Natural killer cell (primary cell): ENCODE measurements at regions not wholly inside any gene's neighbourhood (a gene's known extent, or its start where the extent isn't known, plus 50 kb on each side); places are given as distances from the start of the nearest gene placed in this dataset.

Experiments
- ATAC-seq, 3 donors: fragments of 150-1000 bp in 2 of 3; fragments of 200-7000 bp in 1 of 3; cut with Tn5 transposase; 1 replicate in 1 of 3; 2 replicates in 2 of 3; pipeline ENCODE4 v1.10.0; 2021; ENCODE audit warnings: mild to moderate bottlenecking in 2 of 3, moderate library complexity in 2 of 3
- DNase-seq, 2 donors: peaks; one replicate each; pipeline versions ENCODE4 v3.0.0 to v3.0.0-alpha.2; 2013 to 2021; ENCODE audit warnings: mixed read lengths in 1 of 2
- H3K27ac ChIP-seq: one replicate; pipeline ENCODE4 v1.5.1; 2013; ENCODE audit warnings: mild to moderate bottlenecking, low read length
- H3K27me3 ChIP-seq: one replicate; pipeline ENCODE4 v1.6.1; 2013; ENCODE audit warnings: low read length; ENCODE audit not compliant: control insufficient read depth, insufficient read depth
- H3K36me3 ChIP-seq: one replicate; pipeline ENCODE4 v1.6.1; 2013; ENCODE audit warnings: low read length; ENCODE audit not compliant: control insufficient read depth, insufficient read depth
- H3K4me1 ChIP-seq: one replicate; pipeline ENCODE4 v1.6.1; 2013; ENCODE audit warnings: low read length; ENCODE audit not compliant: control insufficient read depth, insufficient read depth
- H3K4me3 ChIP-seq: one replicate; pipeline ENCODE4 v1.5.1; 2013; ENCODE audit warnings: low read length
- H3K9me3 ChIP-seq: one replicate; pipeline ENCODE4 v1.6.1; 2013; ENCODE audit warnings: low read length; ENCODE audit not compliant: control insufficient read depth, insufficient read depth
- H3K27ac Mint-ChIP-seq, 2 donors: one replicate each; pipeline ENCODE4 v1.8.0; 2022; ENCODE audit warnings: mild to moderate bottlenecking in 2 of 2, mixed read lengths in 2 of 2, moderate library complexity in 1 of 2
- H3K27me3 Mint-ChIP-seq, 2 donors: one replicate each; pipeline ENCODE4 v1.8.0; 2022; ENCODE audit warnings: low read depth in 2 of 2, mixed read lengths in 2 of 2
- H3K36me3 Mint-ChIP-seq: one replicate; pipeline ENCODE4 v1.8.0; 2022; ENCODE audit warnings: mixed read lengths
- H3K4me1 Mint-ChIP-seq, 2 donors: one replicate each; pipeline ENCODE4 v1.8.0; 2022; ENCODE audit warnings: mixed read lengths in 2 of 2
- H3K4me3 Mint-ChIP-seq: one replicate; pipeline ENCODE4 v1.8.0; 2022; ENCODE audit warnings: mild to moderate bottlenecking, moderate library complexity, mixed read lengths
- H3K9me3 Mint-ChIP-seq, 2 donors: one replicate each; pipeline ENCODE4 v1.8.0; 2022; ENCODE audit warnings: mixed read lengths in 2 of 2
- WGBS: methylation state at CpG from one replicate; pipeline ENCODE4 v1.1.7; 2013; ENCODE audit warnings: missing lambda C conversion rate; ENCODE audit not compliant: insufficient coverage; 5-methylcytosine and 5-hydroxymethylcytosine counted together
- intact Hi-C: fragments of 100-400 bp; cut with micrococcal nuclease; formaldehyde crosslinking; loops from one replicate; pipeline ENCODE4 v1.14.2; 2022
- TF ChIP-seq, protein P1 (sequence below): fragments of 200-600 bp; IDR thresholded peaks from one replicate; pipeline ENCODE4 v1.8.0; 2022; ENCODE audit warnings: antibody characterized with exemption

DNA sequence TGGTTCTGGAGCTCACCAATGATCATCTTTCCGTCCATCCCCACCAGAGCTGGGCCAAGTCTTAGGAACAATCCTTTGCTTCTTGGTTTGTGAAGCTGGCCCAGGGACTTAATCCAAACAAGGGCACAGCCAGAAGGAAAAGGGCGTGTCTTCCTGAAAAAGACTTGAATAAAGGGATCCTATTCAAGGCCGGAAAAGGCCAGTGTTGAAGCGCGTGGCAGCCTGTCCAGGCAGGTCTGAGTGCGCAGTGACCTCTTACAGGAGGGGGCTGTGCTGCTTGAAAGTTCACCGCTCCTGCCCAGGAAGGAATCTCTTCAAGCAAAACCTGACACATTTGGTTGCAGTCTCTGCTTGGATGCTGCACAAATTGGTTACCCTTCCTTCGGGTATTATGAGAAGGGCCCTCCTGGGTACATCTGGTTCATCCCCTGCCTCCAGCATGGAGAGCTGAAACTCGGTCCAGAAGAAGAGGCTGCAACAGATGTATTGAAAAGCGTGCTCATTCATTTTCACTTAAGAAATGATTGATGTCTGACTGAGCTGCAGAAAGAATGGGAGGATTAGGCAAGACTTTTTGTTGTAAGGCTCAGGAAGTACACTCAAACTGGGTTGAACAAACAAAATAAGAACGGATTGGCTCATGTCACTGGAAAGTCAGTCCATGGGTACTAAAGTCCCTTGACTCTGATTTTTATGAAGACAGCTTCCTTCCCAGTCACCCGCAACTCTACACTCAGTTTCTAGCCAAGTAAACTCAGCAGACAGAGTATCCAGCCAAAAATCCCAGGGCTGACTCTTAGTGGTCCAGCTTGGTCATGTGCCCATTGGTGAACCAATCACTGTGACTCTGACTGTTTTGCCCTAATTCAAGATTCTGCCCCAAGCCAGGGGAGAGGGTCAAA is 136.3 kb downstream of the TFAP2C start:
- Histone ChIP-seq H3K27me3 (no peaks in the 10 kb centered on the region), H3K4me3 (no peak overlapping the region), H3K36me3 (no peaks in the 10 kb centered on the region), H3K27ac (no peak overlapping the region), H3K9me3 (no peaks in the 10 kb centered on the region), H3K4me1 (no peaks in the 10 kb centered on the region)
- Mint-ChIP-seq H3K27ac (no peak overlapping the region), H3K36me3 (no peaks in the 10 kb centered on the region), H3K4me1 (no peaks in the 10 kb centered on the region), H3K9me3 (no peaks in the 10 kb centered on the region), H3K27me3 (peaks cover 0 to 5% of the 10 kb centered on the region in 2 donors), H3K4me3 (no peak overlapping the region)
- no peak for ATAC-seq
- DNase-seq, result no peak
- 64% methylated on average over 12 of the region's 12 CpGs for WGBS
- TF ChIP-seq, protein P1, sequence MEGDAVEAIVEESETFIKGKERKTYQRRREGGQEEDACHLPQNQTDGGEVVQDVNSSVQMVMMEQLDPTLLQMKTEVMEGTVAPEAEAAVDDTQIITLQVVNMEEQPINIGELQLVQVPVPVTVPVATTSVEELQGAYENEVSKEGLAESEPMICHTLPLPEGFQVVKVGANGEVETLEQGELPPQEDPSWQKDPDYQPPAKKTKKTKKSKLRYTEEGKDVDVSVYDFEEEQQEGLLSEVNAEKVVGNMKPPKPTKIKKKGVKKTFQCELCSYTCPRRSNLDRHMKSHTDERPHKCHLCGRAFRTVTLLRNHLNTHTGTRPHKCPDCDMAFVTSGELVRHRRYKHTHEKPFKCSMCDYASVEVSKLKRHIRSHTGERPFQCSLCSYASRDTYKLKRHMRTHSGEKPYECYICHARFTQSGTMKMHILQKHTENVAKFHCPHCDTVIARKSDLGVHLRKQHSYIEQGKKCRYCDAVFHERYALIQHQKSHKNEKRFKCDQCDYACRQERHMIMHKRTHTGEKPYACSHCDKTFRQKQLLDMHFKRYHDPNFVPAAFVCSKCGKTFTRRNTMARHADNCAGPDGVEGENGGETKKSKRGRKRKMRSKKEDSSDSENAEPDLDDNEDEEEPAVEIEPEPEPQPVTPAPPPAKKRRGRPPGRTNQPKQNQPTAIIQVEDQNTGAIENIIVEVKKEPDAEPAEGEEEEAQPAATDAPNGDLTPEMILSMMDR, result no peak
- intact Hi-C loops, result no loop called here

DNA sequence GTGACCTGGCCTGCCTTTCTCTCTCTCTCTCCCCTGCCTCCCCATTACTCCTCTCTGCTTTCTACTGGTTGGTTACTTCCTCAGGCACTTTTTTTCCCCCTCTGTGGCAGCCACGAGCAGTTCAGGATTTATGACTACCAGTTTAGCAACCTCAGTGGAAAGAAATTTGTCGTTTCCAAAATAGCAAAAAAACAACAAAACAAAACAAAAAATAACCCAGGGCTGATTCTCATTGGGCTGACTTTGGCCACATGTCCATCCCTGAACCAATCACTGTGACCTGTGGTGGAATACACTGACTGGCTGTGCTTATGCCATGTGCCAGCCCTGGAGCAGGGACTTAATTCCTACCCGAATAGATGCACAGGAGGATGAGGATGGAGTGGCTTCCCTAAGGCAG is 137.4 kb downstream of the TFAP2C start:
- Mint-ChIP-seq H3K27me3 (peaks cover 0 to 5% of the 10 kb centered on the region in 2 donors), H3K4me3 (no peak overlapping the region), H3K36me3 (no peaks in the 10 kb centered on the region), H3K27ac (no peak overlapping the region), H3K4me1 (no peaks in the 10 kb centered on the region), H3K9me3 (no peaks in the 10 kb centered on the region)
- no peaks in the 10 kb centered on the region for H3K9me3 ChIP-seq
- ATAC-seq, result no peak
- TF ChIP-seq, protein P1, result no peak
- no peak overlapping the region for H3K4me3 ChIP-seq
- intact Hi-C loops, result no loop called here
- no peak for DNase-seq
- no peaks in the 10 kb centered on the region for H3K4me1 ChIP-seq
- no peaks in the 10 kb centered on the region for H3K36me3 ChIP-seq
- no peaks in the 10 kb centered on the region for H3K27me3 ChIP-seq
- no peak overlapping the region for H3K27ac ChIP-seq
- 34% methylated on average over 3 of the region's 3 CpGs for WGBS

DNA sequence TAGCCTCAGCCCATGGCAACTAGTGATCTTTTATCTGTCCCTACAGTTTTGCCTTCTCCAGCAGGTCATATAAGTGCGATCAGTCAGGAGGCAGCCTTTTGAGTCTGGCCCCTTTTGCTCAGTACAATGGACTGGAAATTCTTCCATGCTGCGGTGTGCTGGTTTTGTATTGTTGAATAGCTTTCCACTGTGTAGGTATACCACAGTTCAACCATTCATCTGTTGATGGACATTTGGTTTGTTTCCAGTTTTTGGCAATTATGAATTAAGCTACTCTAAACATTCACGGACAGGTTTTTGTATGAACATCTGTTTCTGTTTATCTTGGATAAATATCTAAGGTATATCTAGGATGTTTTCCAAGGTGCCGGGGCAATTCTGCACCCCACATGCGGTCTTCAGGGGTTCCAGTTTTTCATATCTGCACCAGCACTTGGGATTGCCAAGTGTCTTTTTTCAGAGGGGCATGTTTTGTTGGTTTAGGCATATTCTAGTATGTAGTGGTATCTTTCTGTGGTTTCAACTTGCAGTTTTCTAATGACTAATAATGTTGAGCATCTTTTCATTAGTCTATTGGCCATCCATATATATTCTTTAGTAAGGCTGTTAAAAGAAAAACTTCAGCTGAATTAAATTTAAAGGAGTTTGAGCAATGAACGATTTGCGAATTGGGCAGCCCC is 141.0 kb downstream of the TFAP2C start:
- TF ChIP-seq, protein P1, result no peak
- Histone ChIP-seq H3K4me1 (no peaks in the 10 kb centered on the region), H3K27ac (no peak overlapping the region), H3K36me3 (no peaks in the 10 kb centered on the region), H3K4me3 (no peak overlapping the region), H3K27me3 (no peaks in the 10 kb centered on the region), H3K9me3 (no peaks in the 10 kb centered on the region)
- Mint-ChIP-seq H3K27me3 (peaks cover 0 to 3% of the 10 kb centered on the region in 2 donors), H3K4me1 (no peaks in the 10 kb centered on the region), H3K9me3 (no peaks in the 10 kb centered on the region), H3K27ac (no peak overlapping the region), H3K4me3 (no peak overlapping the region), H3K36me3 (no peaks in the 10 kb centered on the region)
- intact Hi-C loops, result no loop called here
- 91% methylated on average over 7 of the region's 7 CpGs for WGBS
- no peak for ATAC-seq
- no peak for DNase-seq
